IMR-90 (cell line): ENCODE measurements at regions not wholly inside any gene's neighbourhood (a gene's known extent, or its start where the extent isn't known, plus 50 kb on each side); places are given as distances from the start of the nearest gene placed in this dataset.

Source experiments
- ATAC-seq: fragments of 200-7000 bp; cut with Tn5 transposase; 2 replicates; pipeline ENCODE4 v1.9.1; 2020; ENCODE audit warnings: low read depth, mild to moderate bottlenecking, moderate library complexity
- BruUV-seq: library from RNA; stranded (reverse); fragments of 400-500 nt; replicated peaks from 2 replicates; lab custom pipeline; 2021; lab: Mats Ljungman, UMichigan
- CTCF ChIA-PET: fragments of 300-600 bp; formaldehyde crosslinking; extraction: SDS; loops from one replicate; lab custom pipeline; 2021; ENCODE audit warnings: antibody characterized with exemption; lab: Yijun Ruan, JAX
- POLR2A ChIA-PET: fragments of 300-600 bp; sonication (Branson Sonifier 250); formaldehyde crosslinking; loops from one replicate; lab custom pipeline; 2022; ENCODE audit warnings: antibody characterized with exemption; ENCODE audit not compliant: unreplicated experiment; lab: Charles Lee
- DNase-seq: peaks from one replicate; pipeline ENCODE4 v3.0.0; 2013
- H2AFZ ChIP-seq: replicated peaks from 2 replicates; pipeline ENCODE3; 2013; ENCODE audit warnings: low read length, mild to moderate bottlenecking; ENCODE audit not compliant: poor library complexity
- H2AK5ac ChIP-seq: 2 replicates; pipeline ENCODE4 v1.6.1; 2013; ENCODE audit warnings: low read depth, low read length, inconsistent platforms
- H2AK9ac ChIP-seq: replicated peaks from 2 replicates; pipeline ENCODE3; 2013; ENCODE audit warnings: mild to moderate bottlenecking, low read depth, low read length, moderate library complexity; ENCODE audit not compliant: poor library complexity
- H2BK120ac ChIP-seq: 2 replicates; pipeline ENCODE4 v1.6.1; 2013; ENCODE audit warnings: low read depth, low read length, inconsistent platforms
- H2BK15ac ChIP-seq: 3 replicates; pipeline ENCODE4 v1.6.1; 2013; ENCODE audit warnings: low read depth, low read length, inconsistent platforms
- H2BK20ac ChIP-seq: 2 replicates; pipeline ENCODE4 v1.6.1; 2013; ENCODE audit warnings: low read depth, mild to moderate bottlenecking, inconsistent platforms, low read length, moderate library complexity
- H2BK5ac ChIP-seq: 2 replicates; pipeline ENCODE4 v1.6.1; 2013; ENCODE audit warnings: mild to moderate bottlenecking, low read depth, low read length, inconsistent platforms; ENCODE audit not compliant: poor library complexity, severe bottlenecking
- H3K14ac ChIP-seq: replicated peaks from 2 replicates; pipeline ENCODE4 v1.6.1; 2013; ENCODE audit warnings: low read depth, low read length, inconsistent platforms
- H3K18ac ChIP-seq: 2 replicates; pipeline ENCODE4 v1.6.1; 2013; ENCODE audit warnings: low read depth, low read length, control low read depth
- H3K23ac ChIP-seq: 2 replicates; pipeline ENCODE4 v1.6.1; 2013; ENCODE audit warnings: low read depth, low read length, inconsistent platforms
- H3K27ac ChIP-seq: 2 replicates; pipeline ENCODE4 v1.5.1; 2013; ENCODE audit warnings: mild to moderate bottlenecking, control low read depth, low read length; ENCODE audit not compliant: insufficient read depth
- H3K27me3 ChIP-seq: 2 replicates; pipeline ENCODE4 v1.6.1; 2013; ENCODE audit warnings: low read length; ENCODE audit not compliant: control insufficient read depth, insufficient read depth
- H3K36me3 ChIP-seq: 2 replicates; pipeline ENCODE4 v1.6.1; 2013; ENCODE audit warnings: low read length, mixed read lengths; ENCODE audit not compliant: control insufficient read depth, insufficient read depth
- H3K4ac ChIP-seq: 2 replicates; pipeline ENCODE4 v1.6.1; 2013; ENCODE audit warnings: low read depth, low read length, inconsistent platforms
- H3K4me1 ChIP-seq: 2 replicates; pipeline ENCODE4 v1.6.1; 2013; ENCODE audit warnings: low read length, mixed read lengths; ENCODE audit not compliant: control insufficient read depth, insufficient read depth
- H3K4me2 ChIP-seq: 2 replicates; pipeline ENCODE4 v1.6.1; 2013; ENCODE audit warnings: low read depth, mild to moderate bottlenecking, control low read depth, low read length, moderate library complexity
- H3K4me3 ChIP-seq: 2 replicates; pipeline ENCODE4 v1.5.1; 2013; ENCODE audit warnings: low read depth, mild to moderate bottlenecking, control low read depth, low read length, moderate library complexity; ENCODE audit not compliant: insufficient read depth
- H3K56ac ChIP-seq: 2 replicates; pipeline ENCODE4 v1.6.1; 2013; ENCODE audit warnings: low read length, inconsistent platforms; ENCODE audit not compliant: insufficient read depth; ENCODE audit errors: extremely low read depth
- H3K79me1 ChIP-seq, 2 experiments: 2 replicates each; pipeline ENCODE4 v1.6.1; 2013; ENCODE audit warnings: low read length in 2 of 2, inconsistent platforms in 1 of 2, low read depth in 1 of 2
- H3K9ac ChIP-seq: 2 replicates; pipeline ENCODE4 v1.6.1; 2013; ENCODE audit warnings: low read depth, low read length, control low read depth
- H3K9me1 ChIP-seq: 2 replicates; pipeline ENCODE4 v1.6.1; 2013; ENCODE audit warnings: low read length, inconsistent platforms; ENCODE audit not compliant: insufficient read depth
- H3K9me3 ChIP-seq: 2 replicates; pipeline ENCODE4 v1.6.1; 2013; ENCODE audit warnings: low read length; ENCODE audit not compliant: control insufficient read depth, insufficient read depth
- H4K20me1 ChIP-seq: 2 replicates; pipeline ENCODE4 v1.6.1; 2013; ENCODE audit warnings: low read length, inconsistent platforms; ENCODE audit not compliant: insufficient read depth
- H4K5ac ChIP-seq: 2 replicates; pipeline ENCODE4 v1.6.1; 2013; ENCODE audit warnings: mild to moderate bottlenecking, low read depth, low read length, control low read depth
- H4K8ac ChIP-seq, 2 experiments: 2 replicates each; pipeline ENCODE4 v1.6.1; 2013; ENCODE audit warnings: low read depth in 2 of 2, low read length in 2 of 2, control low read depth in 1 of 2, inconsistent platforms in 1 of 2
- H4K91ac ChIP-seq: 2 replicates; pipeline ENCODE4 v1.6.1; 2013; ENCODE audit warnings: low read depth, low read length, inconsistent platforms; ENCODE audit not compliant: insufficient read depth
- BHLHE40 ChIP-seq: fragments of 150-350 bp; IDR thresholded peaks from 2 replicates; pipeline ENCODE4 v1.6.1; 2016; ENCODE audit warnings: mild to moderate bottlenecking, low read depth, low read length
- CEBPB ChIP-seq: IDR thresholded peaks from 2 replicates; pipeline ENCODE4 v1.6.1; 2012; ENCODE audit warnings: low read depth, low read length, improper control_type of control experiment
- CHD1 ChIP-seq: IDR thresholded peaks from 2 replicates; pipeline ENCODE4 v1.6.1; 2012; ENCODE audit warnings: low read depth, low read length, improper control_type of control experiment
- FOS ChIP-seq: fragments of 150-350 bp; IDR thresholded peaks from 2 replicates; pipeline ENCODE4 v1.6.1; 2016; ENCODE audit warnings: low read depth, low read length
- MAFK ChIP-seq: IDR thresholded peaks from 2 replicates; pipeline ENCODE4 v1.6.1; 2012; ENCODE audit warnings: low read depth, low read length, improper control_type of control experiment
- MAZ ChIP-seq: IDR thresholded peaks from 2 replicates; pipeline ENCODE4 v1.6.1; 2012; ENCODE audit warnings: low read depth, mild to moderate bottlenecking, low read length, improper control_type of control experiment, moderate library complexity, borderline replicate concordance
- MXI1 ChIP-seq: IDR thresholded peaks from 2 replicates; pipeline ENCODE4 v1.6.1; 2012; ENCODE audit warnings: low read depth, mild to moderate bottlenecking, low read length, moderate library complexity, borderline replicate concordance
- NFE2L2 ChIP-seq: fragments of 150-350 bp; IDR thresholded peaks from 2 replicates; pipeline ENCODE4 v1.6.1; 2016; ENCODE audit warnings: low read depth, mild to moderate bottlenecking, low read length
- POLR2A ChIP-seq: IDR thresholded peaks from 2 replicates; pipeline ENCODE4 v1.6.1; 2012; ENCODE audit warnings: mild to moderate bottlenecking, low read depth, low read length
- RAD21 ChIP-seq: IDR thresholded peaks from 2 replicates; pipeline ENCODE4 v1.6.1; 2012; ENCODE audit warnings: low read length, improper control_type of control experiment
- RCOR1 ChIP-seq: IDR thresholded peaks from 2 replicates; pipeline ENCODE4 v1.6.1; 2012; ENCODE audit warnings: mild to moderate bottlenecking, low read length, improper control_type of control experiment; ENCODE audit not compliant: insufficient replicate concordance
- SMC3 ChIP-seq: fragments of 150-350 bp; IDR thresholded peaks from 2 replicates; pipeline ENCODE4 v1.6.1; 2016; ENCODE audit warnings: low read depth, mild to moderate bottlenecking, antibody characterized with exemption, low read length, moderate library complexity
- WGBS, 2 experiments: methylation state at CpG; one replicate each; pipeline versions ENCODE4 v1.1.5 to v1.1.7; 2013; ENCODE audit warnings: missing lambda C conversion rate in 2 of 2; ENCODE audit not compliant: insufficient read length in 1 of 2; ENCODE audit errors: extremely low coverage in 2 of 2; 5-methylcytosine and 5-hydroxymethylcytosine counted together
- dilution Hi-C: fragments of 300-500 bp; cut with HindIII; formaldehyde crosslinking; loops from one replicate; pipeline ENCODE4 v1.14.3; 2018; ENCODE audit warnings: low sequenced_read_pairs; ENCODE audit not compliant: unreplicated experiment
- in situ Hi-C: fragments of 300-500 bp; cut with MboI; formaldehyde crosslinking; loops from 3 replicates; pipeline ENCODE4 v1.14.3; 2019; ENCODE audit warnings: low sequenced_read_pairs, inconsistent platforms, mixed read lengths
- intact Hi-C: fragments of 100-400 bp; cut with micrococcal nuclease; formaldehyde crosslinking; loops from 2 replicates; pipeline ENCODE4 v1.10.0; 2022
- TF ChIP-seq, protein P1 (sequence below): conservative IDR thresholded peaks from 2 replicates; pipeline ENCODE4 v1.5.1; 2012; ENCODE audit warnings: mild to moderate bottlenecking, low read depth, low read length, improper control_type of control experiment
- TF ChIP-seq, protein P2 (sequence below): fragments of 150-350 bp; IDR thresholded peaks from 2 replicates; pipeline ENCODE4 v1.6.1; 2017; ENCODE audit warnings: mild to moderate bottlenecking, antibody characterized with exemption, low read length, low read depth

DNA sequence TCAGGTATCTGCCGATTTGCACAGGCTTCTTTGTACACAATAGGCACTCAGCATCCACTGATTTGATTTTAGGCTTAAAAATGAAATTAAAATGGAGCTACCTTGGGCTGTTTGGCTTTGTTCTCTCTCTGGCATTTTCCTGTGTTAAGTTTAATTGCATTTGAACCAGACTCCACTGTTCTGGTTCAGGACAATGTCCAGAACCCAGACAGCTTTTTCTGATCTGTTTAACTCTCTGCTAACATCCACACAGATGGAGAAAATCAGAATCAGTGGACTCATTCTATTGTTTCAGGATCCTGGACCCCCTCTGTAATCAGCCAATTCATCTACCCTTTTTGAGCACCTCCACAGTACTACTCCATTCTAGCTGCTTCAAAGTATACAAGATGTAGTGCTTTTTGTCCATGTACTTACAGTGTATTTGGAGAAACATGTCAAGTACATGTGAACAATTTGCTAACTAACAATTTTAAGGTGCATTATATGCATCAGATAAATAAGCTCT, 248.1 kb downstream of the PTBP2 start:
- Histone ChIP-seq H2BK20ac (no peak overlapping the region), H2BK120ac (no peak overlapping the region), H3K23ac (no peak overlapping the region), H4K8ac (no peak overlapping the region), H3K9me1 (no peaks in the 10 kb centered on the region), H3K4me3 (no peak overlapping the region), H3K27me3 (no peaks in the 10 kb centered on the region), H3K4ac (no peak overlapping the region), H3K4me2 (no peak overlapping the region), H3K18ac (no peak overlapping the region), H3K14ac (no peak overlapping the region), H3K27ac (no peak overlapping the region), H2AK5ac (no peak overlapping the region), H3K36me3 (no peaks in the 10 kb centered on the region), H4K91ac (no peak overlapping the region), H3K9ac (no peak overlapping the region), H2AFZ (no peak overlapping the region), H3K4me1 (peaks cover 4% of the 10 kb centered on the region), H2BK5ac (no peak overlapping the region), H3K9me3 (no peaks in the 10 kb centered on the region), H2BK15ac (no peak overlapping the region; the same call in 2 of the 3 replicates), H4K20me1 (no peaks in the 10 kb centered on the region), H3K56ac (no peak overlapping the region), H2AK9ac (no peak overlapping the region), H3K79me1 (no peaks in the 10 kb centered on the region), H4K5ac (no peak overlapping the region)
- no peak for ATAC-seq
- no TSS peak for BruUV-seq
- DNase-seq, result no peak
- ChIA-PET POLR2A (interaction anchor here (0.7 kb wide), 1 partner anchor 178 kb away, joined by 4 read pairs; no protein-coding TSS in a partner anchor), CTCF (interaction anchor here (0.9 kb wide), 1 partner anchor 170 kb away, joined by 3 read pairs; no protein-coding TSS in a partner anchor)
- intact Hi-C loops, result loop anchor here (2.0 to 10.0 kb wide), 9 partner anchors 83 to 1498 kb away; partner anchors contain the start of gene PTBP2
- dilution Hi-C loops, result no loop called here
- no CpG with 5 or more reads among the region's 1 CpG for WGBS, 2 experiments
- in situ Hi-C loops, result loop anchor here (10.0 to 25.0 kb wide), 3 partner anchors 818 to 1495 kb away; no protein-coding TSS in a partner anchor
- TF ChIP-seq MXI1 (no peak), MAFK (no peak), RAD21 (no peak), RCOR1 (no peak), CHD1 (no peak), CEBPB (no peak), MAZ (no peak), FOS (no peak), POLR2A (no peak), BHLHE40 (no peak), SMC3 (no peak), NFE2L2 (no peak)
- TF ChIP-seq, protein P1, sequence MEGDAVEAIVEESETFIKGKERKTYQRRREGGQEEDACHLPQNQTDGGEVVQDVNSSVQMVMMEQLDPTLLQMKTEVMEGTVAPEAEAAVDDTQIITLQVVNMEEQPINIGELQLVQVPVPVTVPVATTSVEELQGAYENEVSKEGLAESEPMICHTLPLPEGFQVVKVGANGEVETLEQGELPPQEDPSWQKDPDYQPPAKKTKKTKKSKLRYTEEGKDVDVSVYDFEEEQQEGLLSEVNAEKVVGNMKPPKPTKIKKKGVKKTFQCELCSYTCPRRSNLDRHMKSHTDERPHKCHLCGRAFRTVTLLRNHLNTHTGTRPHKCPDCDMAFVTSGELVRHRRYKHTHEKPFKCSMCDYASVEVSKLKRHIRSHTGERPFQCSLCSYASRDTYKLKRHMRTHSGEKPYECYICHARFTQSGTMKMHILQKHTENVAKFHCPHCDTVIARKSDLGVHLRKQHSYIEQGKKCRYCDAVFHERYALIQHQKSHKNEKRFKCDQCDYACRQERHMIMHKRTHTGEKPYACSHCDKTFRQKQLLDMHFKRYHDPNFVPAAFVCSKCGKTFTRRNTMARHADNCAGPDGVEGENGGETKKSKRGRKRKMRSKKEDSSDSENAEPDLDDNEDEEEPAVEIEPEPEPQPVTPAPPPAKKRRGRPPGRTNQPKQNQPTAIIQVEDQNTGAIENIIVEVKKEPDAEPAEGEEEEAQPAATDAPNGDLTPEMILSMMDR, result no peak
- TF ChIP-seq, protein P2, sequence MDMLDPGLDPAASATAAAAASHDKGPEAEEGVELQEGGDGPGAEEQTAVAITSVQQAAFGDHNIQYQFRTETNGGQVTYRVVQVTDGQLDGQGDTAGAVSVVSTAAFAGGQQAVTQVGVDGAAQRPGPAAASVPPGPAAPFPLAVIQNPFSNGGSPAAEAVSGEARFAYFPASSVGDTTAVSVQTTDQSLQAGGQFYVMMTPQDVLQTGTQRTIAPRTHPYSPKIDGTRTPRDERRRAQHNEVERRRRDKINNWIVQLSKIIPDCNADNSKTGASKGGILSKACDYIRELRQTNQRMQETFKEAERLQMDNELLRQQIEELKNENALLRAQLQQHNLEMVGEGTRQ, result no peak
